Ascending aorta (tissue), 2 donors: ENCODE measurements at regions not wholly inside any gene's neighbourhood (a gene's known extent, or its start where the extent isn't known, plus 50 kb on each side); places are given as distances from the start of the nearest gene placed in this dataset.
"Not testable (repeated sequence)": the region's sequence is repeated elsewhere in the genome, so short reads cannot be mapped to it uniquely, and the experiment has no call there.

ENCODE experiments used
- DNase-seq, 2 donors: peaks; one replicate each; pipeline ENCODE4 v3.0.0-alpha.2; 2019; ENCODE audit warnings: low spot score in 2 of 2
- H3K27ac ChIP-seq, 2 donors: fragments of 200-600 bp; sonication (generic); one replicate each; pipeline ENCODE4 v1.5.1; 2016 to 2017; ENCODE audit warnings: mild to moderate bottlenecking in 1 of 2
- H3K27me3 ChIP-seq: fragments of 200-600 bp; sonication (generic); one replicate; pipeline ENCODE4 v1.5.1; 2017
- H3K36me3 ChIP-seq, 2 donors: fragments of 200-600 bp; sonication (generic); one replicate each; pipeline ENCODE4 v1.5.1; 2016
- H3K4me1 ChIP-seq, 2 donors: fragments of 200-600 bp; sonication (generic); one replicate each; pipeline ENCODE4 v1.5.1; 2016 to 2017; ENCODE audit warnings: mild to moderate bottlenecking in 1 of 2
- H3K4me3 ChIP-seq, 2 donors: fragments of 200-600 bp; sonication (generic); one replicate each; pipeline ENCODE4 v1.5.1; 2016 to 2017; ENCODE audit warnings: mild to moderate bottlenecking in 1 of 2
- H3K9me3 ChIP-seq, 2 donors: fragments of 200-600 bp; sonication (generic); one replicate each; pipeline ENCODE4 v1.5.1; 2016
- CTCF ChIP-seq, 3 experiments: fragments of 200-600 bp in 2 of 3; fragments of 450-650 bp in 1 of 3; sonication (generic) in 2 of 3; IDR thresholded peaks; one replicate each; pipeline ENCODE4 v1.5.1; 2016 to 2019; ENCODE audit warnings: antibody characterized with exemption in 3 of 3, mild to moderate bottlenecking in 1 of 3, moderate library complexity in 1 of 3
- intact Hi-C: fragments of 100-400 bp; cut with DNase I; formaldehyde crosslinking; loops from one replicate; pipeline ENCODE4 v1.15.1; 2023

DNA sequence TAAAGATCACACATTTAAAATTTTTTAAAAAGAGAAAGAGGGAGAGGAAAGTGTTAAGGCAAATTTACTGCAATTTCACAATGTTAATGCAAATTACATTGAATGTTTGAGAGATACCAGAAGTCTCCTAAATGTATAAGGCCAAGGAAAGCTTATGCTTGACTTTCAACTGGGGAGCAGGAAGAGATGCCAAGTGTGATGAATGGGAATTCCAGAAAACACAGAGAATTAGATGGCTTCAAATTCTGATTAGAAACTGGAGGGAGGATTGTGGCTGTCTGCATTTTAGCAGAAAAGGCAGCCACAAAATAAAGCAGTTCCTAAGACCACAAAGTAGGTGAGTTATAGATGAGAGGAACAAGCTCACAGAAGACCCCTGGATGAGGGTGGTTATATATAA lies 328.3 kb upstream of the CITED2 start:
- no peaks in the 10 kb centered on the region for H3K27me3 ChIP-seq
- no peaks in the 10 kb centered on the region for H3K4me1 ChIP-seq
- H3K9me3 ChIP-seq = no peaks in the 10 kb centered on the region
- no peak for TF ChIP-seq CTCF (IDR thresholded peaks at IDR 0.05)
- no peak overlapping the region for H3K27ac ChIP-seq
- intact Hi-C loops = no loop called here
- DNase-seq = no peak
- no peaks in the 10 kb centered on the region for H3K36me3 ChIP-seq
- H3K4me3 ChIP-seq = no peak overlapping the region

- Histone ChIP-seq H3K27ac (no peak overlapping the region), H3K4me1 (no peaks in the 10 kb centered on the region), H3K4me3 (no peak overlapping the region), H3K27me3 (no peaks in the 10 kb centered on the region), H3K9me3 (no peaks in the 10 kb centered on the region), H3K36me3 (no peaks in the 10 kb centered on the region)
- intact Hi-C loops = no loop called here
- no peak for DNase-seq
- TF ChIP-seq CTCF (IDR thresholded peaks at IDR 0.05) = no peak
Measured at GRCh38 chr6:139701695-139702094, 327.2 kb upstream of the CITED2 start.

DNA sequence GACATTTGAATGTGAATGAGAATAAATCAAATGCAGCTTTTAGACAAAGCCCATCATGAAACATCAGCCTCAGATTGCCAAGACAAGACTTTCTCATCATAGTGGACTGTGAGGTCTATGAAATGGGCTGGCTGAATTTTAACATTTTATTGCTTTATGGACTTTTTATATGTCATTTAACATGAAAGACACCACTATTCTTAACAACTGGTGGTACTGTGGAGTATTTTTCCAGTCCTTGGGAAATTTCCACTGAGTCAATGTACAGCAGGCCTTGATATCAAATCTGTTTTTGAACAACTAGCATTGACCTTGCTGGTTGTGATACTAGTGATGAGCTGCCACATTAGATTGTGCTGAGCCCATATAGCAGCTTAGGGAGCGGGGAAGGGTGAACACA lies 326.6 kb upstream of the CITED2 start:
- Histone ChIP-seq H3K36me3 (no peaks in the 10 kb centered on the region), H3K4me3 (no peak overlapping the region), H3K27me3 (no peaks in the 10 kb centered on the region), H3K9me3 (no peaks in the 10 kb centered on the region), H3K4me1 (no peaks in the 10 kb centered on the region), H3K27ac (no peak overlapping the region)
- no peak for DNase-seq
- intact Hi-C loops = no loop called here
- no peak for TF ChIP-seq CTCF (IDR thresholded peaks at IDR 0.05)

DNA sequence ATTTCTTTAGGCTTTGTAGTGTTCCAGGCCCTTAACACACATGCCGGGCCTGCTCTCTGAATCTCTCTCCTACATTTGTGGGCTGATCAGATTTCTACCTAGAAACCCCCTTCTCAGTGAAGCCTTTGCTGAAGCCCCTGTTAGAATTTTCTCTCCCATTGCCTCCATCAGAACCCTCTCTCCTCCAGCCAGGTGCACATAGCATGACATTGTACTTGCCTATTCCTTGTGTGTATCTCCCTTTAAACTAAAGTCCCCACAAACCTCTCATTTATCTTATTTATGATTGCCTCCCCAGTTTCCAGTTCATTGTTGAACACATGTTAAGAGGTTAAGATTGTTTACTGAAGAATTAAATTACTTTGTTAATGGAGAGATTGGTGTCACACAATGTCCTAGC lies 325.5 kb upstream of the CITED2 start:
- no peak for TF ChIP-seq CTCF (IDR thresholded peaks at IDR 0.05)
- no peak overlapping the region for H3K27ac ChIP-seq

GRCh38 chr6:139699335-139699734 lies 324.9 kb upstream of the CITED2 start:
- H3K4me3 ChIP-seq = no peak overlapping the region
- no peaks in the 10 kb centered on the region for H3K9me3 ChIP-seq
- TF ChIP-seq CTCF (IDR thresholded peaks at IDR 0.05) = no peak
- intact Hi-C loops = no loop called here
- no peaks in the 10 kb centered on the region for H3K4me1 ChIP-seq
- H3K27ac ChIP-seq = no peak overlapping the region
- no peaks in the 10 kb centered on the region for H3K36me3 ChIP-seq
- no peaks in the 10 kb centered on the region for H3K27me3 ChIP-seq
- DNase-seq = no peak

More for the DNA sequence above, 325.5 kb upstream of the CITED2 start:
- Histone ChIP-seq H3K4me3 (no peak overlapping the region), H3K4me1 (no peaks in the 10 kb centered on the region), H3K9me3 (no peaks in the 10 kb centered on the region), H3K36me3 (no peaks in the 10 kb centered on the region), H3K27me3 (no peaks in the 10 kb centered on the region)
- no peak for DNase-seq
- intact Hi-C loops = no loop called here

GRCh38 chr6:139698526-139699176 lies 324.2 kb upstream of the CITED2 start:
- Histone ChIP-seq H3K4me1 (peaks cover 0 to 2% of the 10 kb centered on the region in 2 donors), H3K27me3 (no peaks in the 10 kb centered on the region), H3K36me3 (no peaks in the 10 kb centered on the region), H3K9me3 (no peaks in the 10 kb centered on the region), H3K27ac (no peak overlapping the region), H3K4me3 (no peak overlapping the region)
- DNase-seq = no peak
- intact Hi-C loops = no loop called here
- no peak for TF ChIP-seq CTCF (IDR thresholded peaks at IDR 0.05)

DNA sequence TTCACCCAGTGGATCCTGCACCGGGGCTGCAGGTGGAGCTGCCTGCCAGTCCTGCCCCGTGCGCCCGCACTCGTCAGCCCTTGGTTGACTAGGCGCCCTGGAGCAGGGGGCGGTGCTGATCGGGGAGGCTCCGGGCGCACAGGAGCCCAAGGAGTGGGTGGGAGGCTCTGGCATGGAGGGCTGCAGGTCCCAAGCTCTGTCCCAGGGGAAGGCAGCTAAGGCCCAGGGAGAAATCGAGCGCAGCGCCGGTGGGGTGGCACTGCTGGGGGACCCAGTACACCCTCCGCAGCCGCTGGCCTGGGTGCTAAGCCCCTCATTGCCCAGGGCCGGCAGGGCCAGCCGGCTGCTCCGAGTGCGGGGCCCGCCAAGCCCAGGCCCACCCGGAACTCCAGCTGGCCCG lies 323.4 kb upstream of the CITED2 start:
- H3K9me3 ChIP-seq, H3K27ac ChIP-seq, H3K27me3 ChIP-seq, H3K36me3 ChIP-seq, DNase-seq, H3K4me3 ChIP-seq, intact Hi-C loops, H3K4me1 ChIP-seq: not testable (repeated sequence)

GRCh38 chr6:139696991-139697390 lies 322.5 kb upstream of the CITED2 start:
- H3K4me1 ChIP-seq, H3K9me3 ChIP-seq, DNase-seq, H3K27ac ChIP-seq, H3K27me3 ChIP-seq, H3K4me3 ChIP-seq, H3K36me3 ChIP-seq, intact Hi-C loops: not testable (repeated sequence)
